Breast epithelium (tissue), 4 donors: ENCODE measurements at regions not wholly inside any gene's neighbourhood (a gene's known extent, or its start where the extent isn't known, plus 50 kb on each side); places are given as distances from the start of the nearest gene placed in this dataset.
A peak's percentile ranks its signal among the peaks of the same experiment; 100 is the strongest.

Experiments used
- DNase-seq, 2 donors: peaks; one replicate each; pipeline ENCODE4 v3.0.0-alpha.2; 2019; ENCODE audit warnings: low spot score in 2 of 2
- H3K27ac ChIP-seq, 2 donors: fragments of 200-600 bp; sonication (generic) in 1 of 2; one replicate each; pipeline ENCODE4 v1.5.1; 2016 to 2019; ENCODE audit warnings: mild to moderate bottlenecking in 1 of 2
- H3K27me3 ChIP-seq, 2 donors: fragments of 200-600 bp; sonication (generic) in 1 of 2; one replicate each; pipeline versions ENCODE4 v1.5.1 to v1.6.0; 2017 to 2019; ENCODE audit warnings: control low read depth in 1 of 2, mild to moderate bottlenecking in 1 of 2
- H3K36me3 ChIP-seq: fragments of 200-600 bp; one replicate; pipeline ENCODE4 v1.5.1; 2019
- H3K4me1 ChIP-seq, 2 donors: fragments of 200-600 bp; sonication (generic); one replicate each; pipeline ENCODE4 v1.5.1; 2016 to 2019; ENCODE audit warnings: control low read depth in 1 of 2
- H3K4me3 ChIP-seq, 3 donors: fragments of 200-600 bp; sonication (generic); 1 replicate in 2 of 3; 2 replicates in 1 of 3; pipeline ENCODE4 v1.5.1; 2016 to 2019; ENCODE audit warnings: mild to moderate bottlenecking in 3 of 3, moderate library complexity in 2 of 3
- H3K9me3 ChIP-seq, 2 donors: fragments of 200-600 bp; sonication (generic) in 1 of 2; one replicate each; pipeline ENCODE4 v1.5.1; 2016 to 2019; ENCODE audit warnings: control low read depth in 1 of 2
- CTCF ChIP-seq, 3 donors: fragments of 450-650 bp; IDR thresholded peaks; one replicate each; pipeline ENCODE4 v1.5.1; 2016 to 2017; ENCODE audit warnings: antibody characterized with exemption in 3 of 3, mild to moderate bottlenecking in 3 of 3, moderate library complexity in 3 of 3
- POLR2A ChIP-seq: fragments of 450-650 bp; IDR thresholded peaks from one replicate; pipeline ENCODE4 v1.6.1; 2016; ENCODE audit warnings: antibody characterized with exemption, mild to moderate bottlenecking, moderate library complexity
- POLR2AphosphoS5 ChIP-seq, 3 donors: sonication (generic); formaldehyde crosslinking; IDR thresholded peaks; one replicate each; pipeline ENCODE4 v1.6.1; 2017; ENCODE audit warnings: antibody characterized with exemption in 3 of 3
- intact Hi-C: fragments of 100-400 bp; cut with DNase I; formaldehyde crosslinking; loops from one replicate; pipeline ENCODE4 v1.15.1; 2023; ENCODE audit warnings: low total_unique reads

GRCh38 chr10:111473361-111473760, 396.5 kb downstream of the ADRA2A start:
- no peak for TF ChIP-seq POLR2A
- TF ChIP-seq CTCF (IDR thresholded peaks at IDR 0.05): no peak
- TF ChIP-seq POLR2AphosphoS5 (IDR thresholded peaks at IDR 0.05): no peak
- Histone ChIP-seq H3K36me3 (no peaks in the 10 kb centered on the region), H3K27ac (no peak overlapping the region), H3K4me3 (no peak overlapping the region), H3K9me3 (no peaks in the 10 kb centered on the region), H3K27me3 (no peaks in the 10 kb centered on the region), H3K4me1 (no peaks in the 10 kb centered on the region)
- intact Hi-C loops: no loop called here
- no peak for DNase-seq

- no peaks in the 10 kb centered on the region for H3K36me3 ChIP-seq
- H3K27ac ChIP-seq: no peak overlapping the region
- no peaks in the 10 kb centered on the region for H3K27me3 ChIP-seq
- intact Hi-C loops: no loop called here
- TF ChIP-seq CTCF (IDR thresholded peaks at IDR 0.05) (no peak), POLR2AphosphoS5 (IDR thresholded peaks at IDR 0.05) (no peak), POLR2A (no peak)
- no peaks in the 10 kb centered on the region for H3K4me1 ChIP-seq
- H3K9me3 ChIP-seq: no peaks in the 10 kb centered on the region
- DNase-seq: no peak
- no peak overlapping the region for H3K4me3 ChIP-seq
Observed at GRCh38 chr10:111474786-111475185, 398.0 kb downstream of the ADRA2A start.

- Histone ChIP-seq H3K36me3 (no peaks in the 10 kb centered on the region), H3K27me3 (no peaks in the 10 kb centered on the region), H3K4me1 (no peaks in the 10 kb centered on the region), H3K9me3 (no peaks in the 10 kb centered on the region), H3K4me3 (no peak overlapping the region), H3K27ac (no peak overlapping the region)
- peak in 1 of 3 donors; percentile 76 for TF ChIP-seq POLR2AphosphoS5 (IDR thresholded peaks at IDR 0.05)
- TF ChIP-seq CTCF (IDR thresholded peaks at IDR 0.05): no peak
- no peak for TF ChIP-seq POLR2A
- DNase-seq: no peak
- intact Hi-C loops: no loop called here
Observed at GRCh38 chr10:111475720-111476119, 398.9 kb downstream of the ADRA2A start.

- DNase-seq: no peak
- Histone ChIP-seq H3K4me1 (no peaks in the 10 kb centered on the region), H3K27me3 (no peaks in the 10 kb centered on the region), H3K36me3 (no peaks in the 10 kb centered on the region), H3K9me3 (no peaks in the 10 kb centered on the region), H3K4me3 (no peak overlapping the region), H3K27ac (no peak overlapping the region)
- no peak for TF ChIP-seq CTCF (IDR thresholded peaks at IDR 0.05)
- no peak for TF ChIP-seq POLR2A
- TF ChIP-seq POLR2AphosphoS5 (IDR thresholded peaks at IDR 0.05): no peak
- intact Hi-C loops: no loop called here
Observed at GRCh38 chr10:111478651-111479050, 401.8 kb downstream of the ADRA2A start.

GRCh38 chr10:111479966-111480365, 403.1 kb downstream of the ADRA2A start:
- DNase-seq: no peak
- H3K36me3 ChIP-seq: no peaks in the 10 kb centered on the region
- H3K27ac ChIP-seq: no peak overlapping the region
- H3K27me3 ChIP-seq: no peaks in the 10 kb centered on the region
- H3K4me3 ChIP-seq: no peak overlapping the region
- TF ChIP-seq CTCF (IDR thresholded peaks at IDR 0.05): no peak
- TF ChIP-seq POLR2AphosphoS5 (IDR thresholded peaks at IDR 0.05): no peak
- TF ChIP-seq POLR2A: no peak
- H3K4me1 ChIP-seq: no peaks in the 10 kb centered on the region
- H3K9me3 ChIP-seq: no peaks in the 10 kb centered on the region
- intact Hi-C loops: no loop called here
